Renal cortex interstitium (tissue), 11 donors: ENCODE measurements at regions not wholly inside any gene's neighbourhood (a gene's known extent, or its start where the extent isn't known, plus 50 kb on each side); places are given as distances from the start of the nearest gene placed in this dataset.
A peak's percentile ranks its signal among the peaks of the same experiment; 100 is the strongest.
"Not testable (repeated sequence)": the region's sequence is repeated elsewhere in the genome, so short reads cannot be mapped to it uniquely, and the experiment has no call there.

Experiments
- DNase-seq, 11 donors: peaks; one replicate each; pipeline ENCODE4 v3.0.0-alpha.2; 2013; ENCODE audit warnings: low read depth in 9 of 11, low spot score in 4 of 11; ENCODE audit errors: extremely low read depth in 1 of 11

GRCh38 chr3:160091441-160091840 lies 102.8 kb downstream of the IL12A start:
- no peak for DNase-seq

GRCh38 chr3:160092760-160093159 lies 104.1 kb downstream of the IL12A start:
- no peak for DNase-seq

- no peak for DNase-seq
These were observed 105.9 kb downstream of the IL12A start for GRCh38 chr3:160094562-160094961.

DNA sequence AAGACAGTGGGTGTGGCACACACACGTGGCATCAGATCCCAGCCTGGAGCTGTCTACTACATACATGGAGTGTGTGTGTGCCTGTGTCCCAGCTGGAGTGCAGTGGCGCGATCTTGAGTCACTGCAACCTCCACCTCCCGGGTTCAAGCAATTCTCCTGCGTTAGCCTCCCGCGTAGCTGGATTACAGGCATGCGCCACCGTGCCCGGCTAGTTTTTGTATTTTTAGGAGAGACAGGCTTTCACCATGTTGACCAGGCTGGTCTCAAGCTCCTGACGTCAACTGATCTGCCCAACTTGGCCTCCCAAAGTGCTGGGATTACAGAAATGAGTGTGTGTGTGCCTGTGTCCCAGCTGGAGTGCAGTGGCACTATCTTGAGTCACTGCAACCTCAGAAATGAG lies 108.8 kb downstream of the IL12A start:
- no peak for DNase-seq

- DNase-seq, result no peak
These were observed 109.8 kb downstream of the IL12A start for GRCh38 chr3:160098261-160098908.

- DNase-seq, result peak in 1 of 11 donors; percentile 5
These were observed 110.4 kb downstream of the IL12A start for GRCh38 chr3:160098926-160099626.

DNA sequence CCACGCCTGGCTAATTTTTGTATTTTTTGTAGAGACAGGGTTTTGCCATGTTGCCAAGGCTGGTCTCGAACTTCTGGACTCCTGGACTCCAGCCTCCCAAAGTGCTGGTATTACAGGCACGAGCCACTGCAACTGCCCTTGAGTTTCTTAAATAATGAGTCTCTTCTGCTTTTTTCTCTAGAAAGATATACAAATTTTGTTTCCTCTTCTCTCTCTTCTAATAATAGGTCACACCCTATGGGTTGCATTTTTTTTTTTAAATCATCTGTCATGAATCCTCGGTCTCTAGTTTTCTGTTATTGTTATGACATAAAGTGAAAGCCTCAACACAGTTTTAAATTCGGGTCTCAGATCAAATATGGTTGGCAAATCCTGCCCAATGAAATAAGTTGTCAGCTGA lies 111.2 kb downstream of the IL12A start:
- no peak for DNase-seq

DNA sequence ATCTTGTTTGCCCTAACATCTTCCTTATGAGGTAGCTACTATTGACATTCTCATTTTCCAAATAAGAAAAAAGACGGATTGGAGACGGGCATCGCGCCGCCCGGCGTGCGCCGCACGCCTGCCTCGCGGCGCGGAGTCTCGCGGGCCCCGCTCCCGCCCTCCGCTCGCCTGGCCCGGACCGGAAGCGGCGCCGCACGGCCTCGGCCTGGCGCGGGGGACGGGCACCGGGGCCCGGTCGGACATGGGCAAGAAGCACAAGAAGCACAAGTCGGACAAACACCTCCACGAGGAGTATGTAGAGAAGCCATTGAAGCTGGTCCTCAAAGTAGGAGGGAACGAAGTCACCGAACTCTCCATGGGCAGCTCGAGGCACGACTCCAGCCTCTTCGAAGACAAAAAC lies 112.0 kb downstream of the IL12A start:
- no peak for DNase-seq

DNA sequence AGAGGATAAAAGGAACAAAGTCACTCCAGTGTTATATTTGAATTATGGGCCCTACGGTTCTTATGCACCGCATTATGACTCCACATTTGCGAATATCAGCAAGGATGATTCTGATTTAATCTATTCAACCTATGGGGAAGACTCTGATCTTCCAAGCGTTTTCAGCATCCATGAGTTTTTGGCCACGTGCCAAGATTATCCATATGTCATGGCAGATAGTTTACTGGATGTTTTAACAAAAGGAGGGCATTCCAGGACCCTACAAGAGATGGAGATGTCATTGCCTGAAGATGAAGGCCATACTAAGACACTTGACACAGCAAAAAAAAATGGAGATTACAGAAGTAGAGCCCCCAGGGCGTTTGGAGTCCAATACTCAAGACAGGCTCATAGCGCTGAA lies 113.4 kb downstream of the IL12A start:
- not testable (repeated sequence) for DNase-seq

GRCh38 chr3:160103397-160103796 lies 114.8 kb downstream of the IL12A start:
- no peak for DNase-seq

DNA sequence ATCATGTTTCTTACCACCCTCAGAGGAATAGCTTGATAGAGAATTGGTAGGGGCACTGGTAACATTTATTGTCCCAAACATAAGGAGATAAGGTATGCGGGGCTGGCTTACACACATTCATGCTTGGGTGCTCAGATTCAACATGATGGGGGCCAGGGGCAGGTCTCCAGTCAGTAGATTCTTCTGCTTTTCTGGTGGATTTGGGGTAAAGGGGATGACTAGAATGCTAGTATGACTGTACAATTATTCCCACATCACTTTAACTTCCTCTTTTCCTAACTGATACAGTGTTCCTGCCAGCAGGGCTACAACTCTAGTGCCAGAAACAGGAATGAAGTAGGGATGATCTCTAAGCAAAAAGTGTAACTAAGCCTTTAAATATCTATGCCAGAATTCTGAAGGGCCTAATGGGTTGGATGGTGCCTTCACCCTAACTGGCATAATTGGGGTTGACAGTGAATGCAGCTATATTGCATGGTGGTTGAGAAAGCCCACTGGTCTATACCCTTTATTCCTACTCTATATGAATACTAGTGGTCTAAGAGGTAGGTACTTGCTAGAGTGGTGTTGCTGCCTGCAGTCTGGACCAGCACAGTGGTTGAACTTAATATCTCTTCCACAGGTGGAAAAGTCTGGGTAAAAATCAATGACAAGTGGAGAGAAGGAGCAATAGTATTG lies 117.4 kb downstream of the IL12A start:
- no peak for DNase-seq

DNA sequence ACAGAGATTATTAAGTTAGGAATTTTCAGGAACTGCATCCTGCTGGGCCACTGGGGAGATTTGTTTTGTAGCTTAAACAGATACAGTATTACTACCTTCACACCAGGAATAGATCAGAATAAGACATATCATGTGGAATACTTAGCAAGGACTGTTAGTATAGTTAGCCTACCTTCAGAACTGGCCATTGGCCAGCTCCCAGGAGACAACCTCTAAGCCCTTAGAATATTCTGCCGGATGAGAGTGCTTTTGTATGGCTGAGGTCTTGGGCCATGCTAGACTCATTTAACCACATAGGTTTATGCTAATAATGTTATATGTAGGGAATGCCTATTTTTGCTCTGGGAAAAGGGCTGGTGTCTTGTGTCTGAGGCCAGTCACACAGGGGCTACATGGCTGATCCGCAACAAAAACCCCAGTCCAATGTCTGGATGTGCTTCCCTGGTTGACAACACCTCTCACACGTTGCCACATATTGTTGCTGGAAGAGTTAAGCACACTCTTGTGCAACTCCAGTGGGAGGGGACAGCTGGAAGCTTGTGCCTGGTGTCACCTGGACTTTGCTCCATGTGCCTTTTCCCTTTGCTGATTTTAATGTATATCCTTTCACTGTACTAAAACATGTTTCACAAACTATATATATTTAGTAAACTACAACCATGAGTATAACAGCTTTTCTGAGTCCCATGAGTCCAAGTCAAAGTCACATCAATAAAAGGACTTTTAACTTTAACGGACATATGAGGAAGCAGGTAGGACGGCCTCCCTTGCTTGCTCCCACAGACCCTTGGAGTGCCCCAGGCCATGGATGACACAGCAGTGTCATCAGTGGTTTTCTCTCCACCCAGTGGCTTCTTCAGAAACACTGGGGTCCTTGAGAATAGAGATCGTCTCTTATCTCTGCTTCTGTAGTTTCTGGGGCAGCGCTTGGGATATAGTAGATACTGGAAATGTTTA lies 118.0 kb upstream of the C3orf80 start:
- peak in 1 of 11 donors; percentile 7 for DNase-seq

- peak in 1 of 11 donors; percentile 3 for DNase-seq
These were observed 116.9 kb upstream of the C3orf80 start for GRCh38 chr3:160108362-160108761.

DNA sequence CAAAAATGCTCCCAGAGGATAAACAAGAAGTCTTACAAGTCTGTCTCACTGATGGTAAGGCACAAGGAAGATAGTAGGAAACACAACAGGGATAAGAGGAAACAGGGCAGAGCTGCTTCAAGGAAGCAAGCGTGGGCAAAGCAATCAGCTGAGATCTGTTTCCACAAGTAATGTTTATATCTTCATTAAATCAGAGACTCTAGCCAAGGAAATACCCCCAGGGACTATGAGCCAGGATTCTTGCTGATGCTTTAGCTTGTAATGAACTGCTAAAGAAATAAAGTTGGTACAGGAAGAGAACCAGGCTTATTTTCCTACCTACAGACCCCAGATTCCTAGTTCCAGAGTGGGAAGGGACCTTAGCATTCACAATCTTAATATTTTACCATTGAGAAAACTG lies 112.7 kb upstream of the C3orf80 start:
- no peak for DNase-seq

GRCh38 chr3:160112996-160113395 lies 112.2 kb upstream of the C3orf80 start:
- no peak for DNase-seq

GRCh38 chr3:160114355-160114995 lies 110.7 kb upstream of the C3orf80 start:
- no peak for DNase-seq

- DNase-seq, result no peak
These were observed 109.8 kb upstream of the C3orf80 start for GRCh38 chr3:160115387-160115786.

GRCh38 chr3:160124224-160124623 lies 101.0 kb upstream of the C3orf80 start:
- DNase-seq, result no peak

- DNase-seq, result no peak
These were observed 100.0 kb upstream of the C3orf80 start for GRCh38 chr3:160125258-160125657.
